NCI-H1930 (cell line): ENCODE measurements at regions not wholly inside any gene's neighbourhood (a gene's known extent, or its start where the extent isn't known, plus 50 kb on each side); places are given as distances from the start of the nearest gene placed in this dataset.
"Not testable (repeated sequence)": the region's sequence is repeated elsewhere in the genome, so short reads cannot be mapped to it uniquely, and the experiment has no call there.

Source experiments
- DNase-seq, 2 experiments: peaks; one replicate each; lab custom pipeline; 2025; lab: John Stamatoyannopoulos, UW

DNA sequence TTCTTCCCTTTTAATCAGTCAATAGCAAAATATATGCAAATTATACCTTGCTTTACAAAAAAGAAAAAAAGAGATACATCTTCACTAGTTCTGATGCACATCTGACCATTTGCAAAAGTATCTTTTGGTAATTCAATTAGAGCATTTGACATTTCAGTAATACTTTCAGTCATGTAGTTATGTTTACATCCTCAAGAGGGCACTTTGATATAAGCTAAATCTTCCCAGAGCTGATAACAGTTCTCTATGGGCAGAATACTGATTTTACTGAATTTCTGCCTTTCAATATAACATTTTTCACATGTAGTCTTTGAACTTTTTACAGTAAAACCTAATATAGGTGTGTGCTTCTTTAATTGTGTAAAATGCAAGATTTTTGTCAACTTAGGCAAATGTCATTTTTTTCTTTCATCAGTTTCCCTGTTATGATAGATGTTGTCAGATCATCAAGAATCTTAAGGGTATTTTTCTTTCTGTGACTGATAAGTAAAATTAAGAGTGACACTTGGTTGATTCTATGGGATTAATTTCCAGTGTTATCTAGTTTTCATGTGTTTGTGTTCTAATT is 703.5 kb upstream of the SEMA3D start:
- peak; percentile 21 to 54 for DNase-seq

DNA sequence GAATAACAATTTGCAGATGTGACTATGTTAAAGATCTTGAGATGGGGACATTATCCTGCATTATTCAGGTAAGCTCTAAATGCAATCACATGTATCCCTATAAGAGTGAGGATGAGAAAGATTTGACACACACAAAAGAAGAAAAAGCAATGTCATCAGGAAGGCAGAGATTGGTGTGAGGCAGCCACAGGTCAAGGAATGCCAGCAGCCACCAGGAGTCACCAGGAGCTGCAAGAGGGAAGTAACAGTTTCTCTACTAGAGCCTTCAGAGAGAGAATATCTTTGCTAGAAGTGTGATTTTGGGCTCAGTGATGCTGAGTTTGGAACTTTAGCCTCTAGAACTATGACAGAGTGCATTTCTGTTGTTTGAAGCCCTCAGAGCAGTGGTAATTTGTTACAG is 700.3 kb upstream of the SEMA3D start:
- no peak for DNase-seq

DNA sequence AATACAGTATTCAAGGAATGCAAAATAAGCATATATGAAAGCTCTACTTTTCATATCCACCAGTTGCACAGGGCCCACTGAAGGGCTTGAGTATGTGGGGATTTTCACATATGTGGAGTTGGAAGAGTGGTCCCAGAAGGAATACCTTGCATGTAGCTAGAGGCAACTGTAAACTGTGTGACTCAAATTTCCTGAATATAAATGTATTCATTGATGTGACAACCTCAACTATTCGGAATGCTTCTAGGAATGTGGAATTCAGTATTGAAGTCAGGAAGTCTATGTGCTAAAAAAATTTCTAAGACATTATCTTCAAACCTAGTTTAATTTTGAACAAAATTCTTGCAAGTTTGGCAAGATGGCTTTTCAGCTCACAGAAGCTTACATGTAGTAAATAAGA is 695.5 kb upstream of the SEMA3D start:
- no peak for DNase-seq

DNA sequence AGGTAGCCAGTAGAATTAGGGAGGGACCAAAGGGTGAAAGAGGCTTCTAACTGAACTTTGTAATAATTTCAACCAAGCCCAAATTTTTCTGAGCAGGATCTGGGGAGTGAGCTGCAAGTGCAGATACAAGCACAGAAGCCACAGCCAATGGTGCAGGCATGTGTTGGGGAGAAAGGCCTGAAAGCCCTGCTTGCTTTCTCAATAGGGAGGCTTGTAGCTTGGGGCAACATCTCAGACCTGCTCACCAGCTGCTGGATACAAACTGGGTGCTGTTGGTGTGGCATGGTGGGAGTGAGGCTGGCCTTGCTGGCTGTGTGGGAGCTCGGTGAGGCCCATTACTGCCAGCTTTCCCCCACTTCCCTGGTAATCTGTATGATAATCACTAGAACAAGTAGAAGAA is 688.5 kb upstream of the SEMA3D start:
- DNase-seq = no peak

DNA sequence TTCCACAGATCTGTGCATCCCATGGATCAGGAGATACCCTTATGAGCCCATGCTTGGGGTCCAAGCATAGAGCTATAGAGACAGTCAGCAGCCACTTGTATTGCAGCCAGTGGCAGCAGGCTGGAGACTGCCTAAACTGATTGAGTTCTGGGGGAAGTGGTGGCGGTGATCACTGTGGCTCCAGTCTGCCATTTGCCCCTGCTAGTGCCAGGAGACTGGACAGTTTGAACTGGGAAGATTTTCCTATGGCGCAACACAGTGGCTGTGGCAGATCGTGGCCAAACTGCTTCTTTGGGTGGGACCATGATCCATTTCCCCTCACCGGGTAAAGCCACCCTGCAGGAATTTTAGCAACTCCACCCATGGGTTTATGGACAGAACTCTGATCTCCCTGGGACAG is 679.7 kb upstream of the SEMA3D start:
- DNase-seq = no peak

DNA sequence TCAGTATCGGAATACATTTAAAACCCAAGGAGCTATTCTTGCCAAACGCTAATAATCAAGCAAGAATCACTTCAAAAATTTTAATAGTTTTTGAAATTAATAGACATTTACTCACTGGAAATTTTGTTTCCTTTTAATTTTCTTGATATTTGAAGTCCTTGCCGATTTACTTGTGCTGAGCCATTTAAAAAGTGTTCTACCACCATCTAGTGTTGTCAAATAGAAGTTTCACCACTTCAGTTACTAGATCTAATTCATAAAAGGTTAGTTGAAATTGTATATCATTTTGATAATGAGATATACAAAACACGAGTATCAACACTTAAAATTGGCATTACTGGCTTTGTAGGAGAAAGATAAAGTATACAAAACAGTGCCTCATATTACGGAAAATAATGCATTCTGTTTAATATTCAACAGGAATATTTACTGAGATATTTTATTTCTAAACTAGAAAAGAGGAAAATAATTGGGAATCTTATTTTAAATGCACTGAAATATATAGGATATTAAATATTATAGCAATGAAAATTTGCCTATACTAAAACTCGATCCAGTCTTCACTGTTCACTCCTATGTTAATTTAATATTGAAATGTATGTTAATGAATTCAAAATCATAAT is 664.8 kb upstream of the SEMA3D start:
- peak in 1 of 2 experiments; percentile 12 for DNase-seq

DNA sequence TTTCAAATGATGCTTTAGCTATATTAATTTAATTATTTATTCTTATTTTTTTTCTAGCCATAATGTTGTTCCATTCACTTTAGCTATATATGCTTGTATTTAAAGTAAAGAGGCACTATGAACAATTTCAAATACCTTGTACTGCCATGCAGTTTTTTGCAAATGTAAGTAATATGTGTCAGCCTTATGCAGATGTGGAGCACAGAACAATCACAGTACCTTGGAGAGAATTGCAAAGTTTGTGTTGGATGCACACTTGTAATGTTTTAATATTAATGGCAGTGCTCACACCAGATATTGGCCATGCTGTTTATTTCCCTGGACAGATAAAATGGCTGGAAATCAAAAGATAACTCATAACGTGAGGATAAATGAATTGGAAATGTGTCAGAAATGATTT is 663.5 kb upstream of the SEMA3D start:
- DNase-seq = no peak

DNA sequence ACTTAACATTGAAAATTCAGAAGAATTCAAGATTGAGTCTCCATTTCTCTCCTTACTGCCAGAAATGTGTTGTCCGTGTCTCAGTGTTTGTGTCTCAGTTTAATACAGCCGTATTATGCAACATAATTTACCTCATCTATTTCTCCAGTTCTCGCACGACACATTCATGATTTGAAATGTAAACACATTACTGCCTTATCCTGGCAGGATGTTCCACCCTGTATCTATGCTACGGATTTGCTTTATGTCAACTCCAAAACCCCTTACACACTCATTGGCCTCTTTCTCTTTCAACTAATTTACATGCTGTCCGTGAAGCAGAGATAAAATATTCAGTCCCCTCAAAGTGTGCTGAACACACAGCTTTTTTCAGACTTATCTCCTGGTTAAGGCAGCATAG is 653.7 kb upstream of the SEMA3D start:
- DNase-seq = no peak

DNA sequence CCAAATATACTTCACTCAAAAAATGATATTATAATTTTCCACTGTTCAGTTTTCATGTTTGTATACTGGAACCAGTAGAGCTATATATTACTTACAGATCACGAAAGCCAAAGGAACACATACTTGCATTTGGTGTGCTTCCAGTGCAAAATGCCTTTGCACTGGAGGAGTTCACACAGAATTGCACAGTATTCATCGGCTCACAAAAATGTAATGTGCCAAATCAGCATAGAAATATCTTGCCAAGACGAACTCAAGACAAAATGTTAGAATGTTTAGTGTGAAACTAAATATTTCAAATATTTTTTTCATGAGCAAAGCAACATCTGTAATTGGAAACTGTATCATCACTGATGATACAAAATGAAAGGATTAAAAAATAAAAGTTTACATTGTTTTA is 646.2 kb upstream of the SEMA3D start:
- no peak for DNase-seq

DNA sequence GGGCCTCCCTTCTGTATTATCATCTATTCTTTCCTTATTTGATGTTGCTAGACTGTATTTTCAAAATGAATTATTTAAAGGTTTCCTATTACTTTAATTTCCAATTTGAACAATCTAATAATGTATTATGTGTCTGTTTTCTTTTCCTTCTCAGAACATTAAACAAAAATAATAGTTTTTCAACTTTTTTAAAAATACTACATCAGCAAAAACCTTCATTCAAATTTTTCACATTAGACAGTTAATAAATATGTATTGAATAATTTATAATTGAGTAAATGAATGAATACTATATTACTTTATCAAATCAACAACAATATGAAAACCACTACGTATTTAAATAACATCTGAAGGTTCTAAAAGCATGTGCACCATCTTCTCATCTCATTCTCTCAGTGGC is 644.1 kb upstream of the SEMA3D start:
- DNase-seq = no peak

DNA sequence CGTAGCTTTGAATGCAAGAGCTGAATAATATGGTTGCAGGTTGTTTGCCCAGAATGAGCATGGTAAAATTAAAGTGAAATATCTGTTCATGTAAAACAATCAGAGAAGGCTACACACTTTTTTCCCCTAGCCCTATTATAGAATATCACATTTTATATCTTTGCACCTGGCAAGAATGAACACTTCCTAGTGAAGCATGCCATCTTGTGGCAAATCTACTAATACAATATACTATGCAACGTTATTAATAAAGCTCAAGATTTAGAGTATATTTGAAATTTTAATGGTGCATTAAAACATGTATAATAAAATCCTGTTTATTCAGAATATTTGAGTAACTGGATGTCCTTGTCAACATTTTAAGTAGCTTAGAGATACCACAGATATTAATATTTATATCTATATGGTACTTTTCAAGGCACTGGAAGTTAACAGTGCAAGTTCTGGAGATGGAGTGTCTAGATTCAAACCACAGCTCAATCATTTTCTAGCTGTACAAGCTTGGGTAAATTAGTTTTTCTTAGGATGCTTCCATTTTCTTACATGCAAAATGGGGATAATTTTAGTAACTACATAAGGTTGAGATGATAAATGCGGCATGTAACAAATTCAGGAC is 643.1 kb upstream of the SEMA3D start:
- no peak for DNase-seq

DNA sequence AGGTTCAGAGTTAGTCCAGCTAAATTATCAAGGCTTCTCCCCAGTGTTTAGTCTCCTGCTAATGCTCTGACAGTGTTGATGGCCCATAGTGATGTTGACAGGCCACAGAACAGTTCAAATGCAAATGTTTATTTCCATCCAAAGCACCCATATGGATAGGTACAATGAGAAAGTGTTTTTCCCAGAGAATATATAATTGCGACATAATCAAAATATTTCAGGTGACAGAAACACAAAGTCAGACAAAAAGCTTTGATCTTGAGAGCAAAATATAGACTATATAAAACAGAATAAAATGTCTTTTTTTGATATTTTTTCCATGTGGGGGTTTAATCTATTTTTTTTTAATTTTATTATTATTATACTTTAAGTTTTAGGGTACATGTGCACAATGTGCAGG is 642.3 kb upstream of the SEMA3D start:
- no peak for DNase-seq

DNA sequence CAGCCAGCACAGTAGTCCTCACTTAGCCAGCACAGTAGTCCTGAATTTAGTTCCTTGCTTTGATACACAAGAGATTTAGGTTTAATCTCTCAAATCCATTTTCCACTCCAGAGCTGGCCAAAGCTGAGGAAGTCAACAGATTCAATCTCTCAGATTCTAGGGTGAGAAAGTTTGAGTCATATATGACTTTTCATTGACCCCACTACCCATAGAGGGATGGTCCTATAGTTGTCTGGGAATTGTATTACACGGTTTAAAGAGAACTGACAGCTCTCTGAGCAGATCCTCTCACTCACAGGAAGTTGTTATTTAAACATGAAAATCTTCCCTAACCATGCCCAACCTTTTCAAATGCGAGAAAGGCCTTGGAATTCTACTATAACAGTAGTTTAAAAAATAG is 641.8 kb upstream of the SEMA3D start:
- no peak for DNase-seq

DNA sequence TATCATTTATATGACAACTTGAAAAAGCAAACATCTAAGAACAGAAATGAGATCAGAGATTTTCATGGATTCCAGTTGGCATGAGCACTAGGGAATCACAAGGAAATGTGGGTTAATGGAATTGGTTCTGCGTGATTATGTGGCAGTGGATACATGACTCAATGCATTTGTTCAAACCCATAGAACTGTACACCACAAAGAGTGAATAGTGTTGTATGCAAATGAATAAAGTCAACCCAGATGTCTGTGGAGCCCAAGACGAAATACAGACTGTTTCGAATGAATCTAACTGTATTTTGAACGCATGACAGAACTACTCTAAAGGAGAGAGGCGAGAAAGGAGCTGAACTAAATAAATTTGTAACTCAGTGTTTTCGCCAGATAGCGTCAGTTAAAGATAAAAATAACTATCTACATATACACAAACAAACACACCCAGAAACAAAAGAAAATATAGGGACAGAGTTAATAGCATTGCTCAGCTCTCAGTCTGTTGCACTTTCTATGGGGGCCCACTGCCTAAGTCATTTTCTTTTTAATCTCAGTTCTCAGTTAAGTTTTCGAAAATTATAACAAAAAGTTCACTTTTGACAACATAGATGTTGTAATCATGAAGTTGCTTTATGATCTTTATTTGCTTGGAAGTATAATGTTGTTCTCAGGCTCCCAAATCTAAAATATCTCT is 636.7 kb upstream of the SEMA3D start:
- DNase-seq = no peak

DNA sequence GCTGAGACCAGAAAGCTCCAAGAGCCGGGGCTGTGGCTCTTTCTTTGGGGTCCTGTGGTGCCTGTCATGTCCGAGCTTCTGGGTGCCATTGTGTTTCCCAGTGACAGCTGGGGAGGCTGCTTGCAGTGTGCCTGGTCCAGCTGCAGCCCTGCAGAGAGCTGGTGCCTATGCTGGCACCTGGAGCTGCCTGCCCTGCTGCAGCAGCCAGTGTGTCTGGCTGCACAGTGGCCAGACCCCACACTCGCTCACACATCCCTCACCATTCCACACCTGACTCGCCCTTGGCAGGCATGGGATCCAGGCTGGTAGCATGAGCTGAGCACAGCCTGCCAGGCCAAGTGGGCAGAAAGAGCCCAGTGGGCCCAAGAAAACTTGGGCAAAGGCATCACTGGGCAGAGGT is 635.1 kb upstream of the SEMA3D start:
- DNase-seq = no peak

DNA sequence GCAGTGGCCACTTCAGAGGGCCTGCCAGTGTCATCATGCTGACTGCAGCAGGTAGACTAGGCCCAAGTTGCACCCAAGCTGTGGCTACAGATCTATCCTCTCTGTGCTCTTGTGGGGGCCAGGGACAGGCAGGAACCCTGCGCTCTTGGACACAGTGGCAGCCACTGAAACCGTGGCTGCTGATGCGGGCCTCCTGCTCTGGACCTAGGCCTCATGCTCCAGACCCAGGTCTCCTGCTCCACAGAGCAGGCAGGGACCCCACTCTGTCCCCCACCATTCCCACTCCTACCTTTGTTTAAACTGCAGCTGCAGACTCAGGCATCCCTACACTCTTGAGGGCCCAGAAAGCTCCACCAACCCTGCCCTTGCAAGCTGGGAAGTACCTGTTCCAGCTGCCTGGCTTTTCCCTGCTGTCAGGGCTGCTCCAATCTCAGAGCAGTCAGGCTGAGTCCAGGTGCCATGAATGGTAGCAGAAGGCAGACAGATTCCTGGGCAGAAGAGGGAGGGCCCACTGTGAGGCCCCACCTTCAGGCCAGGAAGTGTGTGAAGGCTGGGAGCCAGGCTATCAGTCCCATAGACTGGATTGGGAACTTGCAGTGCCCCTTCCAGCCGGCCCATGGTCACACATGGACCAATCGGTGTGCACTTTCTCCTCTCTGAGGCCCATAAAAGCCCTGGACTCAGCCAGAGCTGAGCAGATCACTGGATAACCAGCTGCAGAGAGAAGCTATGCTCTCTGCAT is 634.0 kb upstream of the SEMA3D start:
- no peak for DNase-seq

DNA sequence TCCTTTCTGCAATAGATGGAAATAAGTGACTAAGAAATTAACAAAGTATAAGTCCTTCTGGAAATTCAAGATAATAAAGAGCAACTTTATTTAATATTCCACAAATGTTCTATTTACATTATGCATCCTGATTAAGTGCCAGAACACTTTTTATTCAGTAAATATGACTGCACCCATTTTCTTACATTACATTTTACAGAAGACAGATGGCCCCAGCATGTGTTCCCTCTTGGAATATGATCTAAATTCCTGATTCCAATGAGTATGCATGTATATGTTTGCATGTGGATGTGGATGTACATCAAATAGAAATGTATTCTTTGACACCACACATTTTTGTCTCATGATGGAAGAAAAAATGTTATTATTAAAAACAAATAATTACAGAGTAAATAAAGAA is 628.7 kb upstream of the SEMA3D start:
- no peak for DNase-seq

DNA sequence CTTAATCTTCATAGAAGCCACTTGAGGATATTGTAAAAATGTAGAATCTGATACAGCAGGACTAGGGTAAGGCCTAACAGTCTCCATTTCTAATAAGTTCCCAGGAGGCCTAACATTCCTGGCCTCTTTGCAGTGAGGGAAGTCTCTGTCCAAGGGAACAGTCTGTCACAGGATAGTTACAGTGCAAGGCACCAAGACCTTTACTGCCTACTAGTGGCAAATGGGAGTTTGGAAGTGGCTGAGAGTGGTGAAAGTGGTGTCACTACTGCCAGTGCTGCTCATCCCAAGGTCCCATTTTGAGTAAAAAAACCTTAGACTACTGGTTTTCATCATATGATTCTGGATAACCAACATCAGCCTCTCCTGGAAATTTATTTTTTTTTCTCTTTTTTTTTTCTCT is 619.5 kb upstream of the SEMA3D start:
- DNase-seq = no peak

DNA sequence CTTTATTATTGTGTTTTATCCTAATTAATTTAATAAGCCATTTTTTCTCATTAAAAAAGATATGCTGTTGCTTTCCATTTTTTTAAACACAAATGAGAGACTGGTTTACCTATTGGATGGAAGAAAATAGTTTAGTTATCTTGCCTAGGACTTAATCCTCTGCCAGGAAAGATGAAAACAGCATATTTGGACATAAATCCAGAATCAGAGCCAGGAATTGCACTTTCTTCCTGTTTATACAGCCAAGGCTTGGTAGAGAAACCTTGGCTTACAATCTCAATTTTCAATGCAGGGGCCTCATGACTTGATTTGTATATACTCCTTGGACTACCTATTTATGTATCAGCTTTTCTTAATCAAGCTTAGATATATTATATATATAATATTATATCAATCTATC is 618.8 kb upstream of the SEMA3D start:
- DNase-seq = no peak

DNA sequence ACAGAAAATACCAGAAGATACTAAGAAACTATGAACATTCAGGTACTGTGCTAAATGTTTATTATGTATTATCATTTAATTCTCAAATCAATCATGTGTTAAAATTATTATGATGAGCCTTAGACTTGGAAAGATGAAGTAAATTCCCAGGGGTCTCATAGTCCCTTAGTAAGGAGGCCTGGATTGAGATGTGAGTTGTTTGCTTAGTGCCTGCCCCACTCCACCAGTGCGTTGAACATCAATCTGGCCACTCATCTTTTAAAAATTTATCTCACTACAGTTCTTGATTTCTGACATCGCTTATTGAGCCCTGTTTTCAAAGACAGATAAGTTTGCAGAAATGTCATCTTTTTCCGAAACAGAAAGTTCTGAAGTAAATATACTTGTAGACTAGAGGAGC is 618.4 kb upstream of the SEMA3D start:
- no peak for DNase-seq

DNA sequence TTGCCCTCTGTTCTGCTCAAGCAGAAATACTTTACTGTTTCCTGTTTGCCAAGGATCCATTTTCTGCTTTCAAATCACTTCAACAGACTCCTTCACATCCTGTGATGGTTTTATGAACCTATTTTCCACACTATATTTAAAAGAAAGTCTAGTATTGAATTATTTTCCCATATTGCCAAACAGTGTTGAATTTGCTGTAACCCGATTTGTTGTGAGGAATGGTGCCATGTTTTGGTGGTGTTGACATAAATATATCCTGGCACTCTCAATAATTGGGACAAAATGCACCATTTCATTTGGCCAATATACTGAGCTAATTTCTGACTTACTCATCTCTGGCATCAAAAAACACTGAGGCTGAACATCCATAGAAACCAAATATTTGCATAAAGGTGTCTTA is 615.4 kb upstream of the SEMA3D start:
- DNase-seq = no peak

DNA sequence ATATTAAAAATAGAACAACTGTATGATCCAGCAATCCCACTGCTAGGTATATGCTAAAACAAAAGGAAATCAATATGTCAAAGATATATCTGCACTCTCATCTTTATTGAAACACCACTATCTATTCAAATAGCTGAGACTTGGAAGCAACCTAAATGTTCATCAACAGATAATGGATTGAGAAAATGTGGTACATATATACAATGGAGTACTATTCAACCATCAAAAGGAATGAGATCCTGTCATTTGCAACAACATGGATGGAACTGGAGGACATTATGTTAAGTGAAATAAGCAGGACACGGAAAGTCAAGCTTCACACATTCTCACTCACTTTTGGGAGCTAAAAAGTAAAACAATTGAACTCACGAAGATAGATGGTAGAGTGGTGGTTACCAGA is 610.1 kb upstream of the SEMA3D start:
- no peak for DNase-seq

DNA sequence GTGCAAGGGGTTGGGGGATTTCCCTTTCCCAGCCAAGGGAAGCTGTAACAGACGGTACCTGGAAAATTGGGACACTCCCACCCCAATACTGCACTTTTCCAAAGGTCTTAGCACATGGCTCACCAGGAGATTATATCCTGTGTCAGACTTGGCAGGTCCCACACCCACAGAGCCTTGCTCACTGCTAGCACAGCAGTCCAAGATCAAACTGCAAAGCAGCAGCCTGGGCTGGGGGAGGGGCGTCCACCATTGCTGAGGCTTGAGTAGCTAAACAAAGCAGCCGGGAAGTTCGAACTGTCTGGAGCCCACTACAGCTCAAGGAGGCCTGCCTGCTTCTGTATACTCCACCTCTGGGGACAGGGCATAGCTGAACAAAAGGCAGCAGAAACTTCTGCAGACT is 604.2 kb upstream of the SEMA3D start:
- DNase-seq = not testable (repeated sequence)
